HG02884 (cell line): ENCODE measurements at regions not wholly inside any gene's neighbourhood (a gene's known extent, or its start where the extent isn't known, plus 50 kb on each side); places are given as distances from the start of the nearest gene placed in this dataset.
"Not testable (repeated sequence)": the region's sequence is repeated elsewhere in the genome, so short reads cannot be mapped to it uniquely, and the experiment has no call there.

Source experiments
- ATAC-seq: cut with Tn5 transposase; IDR thresholded peaks from one replicate; pipeline ENCODE4 v1.9.1; 2021; ENCODE audit warnings: mild to moderate bottlenecking, moderate library complexity; ENCODE audit not compliant: unreplicated experiment

DNA sequence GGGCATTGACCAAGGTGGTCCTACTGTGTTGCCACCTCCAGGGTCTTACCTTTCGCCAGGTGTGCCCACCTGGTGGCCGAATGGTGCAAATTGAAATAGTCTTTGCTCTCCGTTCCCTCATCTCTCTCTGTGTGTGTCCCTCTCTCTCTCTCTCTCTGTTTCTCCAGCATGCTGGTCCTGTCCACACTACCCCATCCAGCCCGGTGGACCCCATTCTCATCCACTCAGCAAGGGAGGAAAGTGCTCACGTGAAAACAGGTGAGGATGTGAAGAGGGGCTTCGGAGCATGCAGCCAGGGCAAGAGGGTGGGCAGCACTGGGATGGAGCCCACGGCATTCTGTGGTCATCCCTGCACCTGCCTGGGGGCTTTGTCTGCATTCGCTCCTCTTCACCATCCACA lies 150.1 kb downstream of the CRLF2 start:
- no peak for ATAC-seq

DNA sequence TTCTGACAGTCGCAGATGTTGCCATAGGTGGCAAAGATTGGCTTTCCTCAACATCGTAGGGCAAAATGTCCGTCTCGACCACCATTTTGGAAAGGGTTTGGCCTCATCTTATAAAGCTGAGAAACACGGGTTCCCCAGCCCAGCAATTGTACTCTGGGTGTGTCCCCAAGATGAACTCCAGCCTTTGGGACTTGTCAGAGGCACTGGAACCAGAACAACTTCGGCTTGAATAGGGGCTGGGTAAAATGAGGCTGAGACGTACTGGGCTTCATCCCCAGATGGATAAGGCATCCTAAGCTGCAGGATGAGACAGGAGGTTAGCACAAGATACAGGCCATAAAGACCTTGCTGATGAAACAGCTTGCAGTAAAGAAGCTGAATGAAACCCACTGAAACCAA lies 151.9 kb downstream of the CRLF2 start:
- no peak for ATAC-seq

DNA sequence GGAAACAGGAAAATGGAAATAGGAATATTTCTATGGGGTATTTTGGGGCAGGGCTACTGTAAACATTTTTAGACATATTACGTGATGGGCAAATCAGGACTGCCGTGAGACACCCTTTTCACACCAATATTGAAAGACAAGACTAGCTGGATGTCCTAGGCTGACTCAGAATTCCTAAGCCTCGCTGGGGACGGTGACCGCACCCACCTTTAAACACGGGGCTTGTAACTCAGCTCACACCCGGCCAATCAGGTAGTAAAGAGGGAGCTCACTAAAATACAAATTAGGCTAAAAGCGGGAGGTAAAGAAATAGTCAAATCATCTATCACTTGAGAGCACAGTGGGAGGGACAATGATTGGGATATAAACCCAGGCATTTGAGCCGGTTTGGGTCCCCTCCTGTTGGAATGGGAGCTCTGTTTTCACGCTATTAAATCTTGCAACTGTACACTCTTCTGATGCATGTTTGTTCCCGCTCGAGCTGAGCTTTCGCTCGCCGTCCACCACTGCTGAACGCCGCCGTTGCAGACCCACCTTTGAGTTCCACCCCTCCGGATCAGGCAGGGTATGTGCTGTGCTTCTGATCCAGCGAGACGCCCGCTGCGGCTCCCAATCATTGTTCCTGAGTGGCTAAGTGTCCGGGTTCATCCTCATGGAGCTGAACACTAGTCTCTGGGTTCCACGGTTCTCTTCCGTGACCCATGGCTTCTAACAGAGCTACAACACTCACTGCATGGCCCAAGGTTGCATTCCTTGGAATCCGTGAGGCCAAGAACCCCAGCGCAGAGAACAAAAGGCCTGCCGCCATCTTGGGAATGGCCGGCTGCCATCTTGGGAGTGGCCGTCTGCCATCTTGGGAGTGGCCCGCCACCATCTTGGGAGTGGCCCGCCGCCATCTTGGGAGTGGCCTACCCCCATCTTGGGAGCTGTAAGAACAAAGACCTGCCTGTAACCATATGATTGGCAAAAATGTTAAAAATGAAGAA lies 152.6 kb downstream of the CRLF2 start:
- ATAC-seq: no peak

DNA sequence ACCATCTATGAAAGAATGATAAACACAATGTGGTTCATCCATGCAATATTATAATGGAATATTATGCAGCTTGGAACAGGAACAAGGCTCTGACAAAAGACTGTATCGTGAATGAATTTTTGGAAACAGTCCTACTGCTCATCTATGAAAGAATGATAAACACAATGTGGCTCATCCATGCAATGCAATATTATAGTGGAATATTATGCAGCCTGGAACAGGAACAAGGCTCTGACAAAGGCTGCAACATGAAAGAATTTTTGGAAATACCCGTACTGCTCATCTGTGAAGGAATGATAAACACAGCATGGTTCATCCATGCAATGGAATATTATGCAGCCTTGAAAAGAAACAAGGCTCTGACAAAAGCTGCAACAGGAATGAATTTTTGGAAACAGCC lies 158.8 kb downstream of the CRLF2 start:
- ATAC-seq: not testable (repeated sequence)

DNA sequence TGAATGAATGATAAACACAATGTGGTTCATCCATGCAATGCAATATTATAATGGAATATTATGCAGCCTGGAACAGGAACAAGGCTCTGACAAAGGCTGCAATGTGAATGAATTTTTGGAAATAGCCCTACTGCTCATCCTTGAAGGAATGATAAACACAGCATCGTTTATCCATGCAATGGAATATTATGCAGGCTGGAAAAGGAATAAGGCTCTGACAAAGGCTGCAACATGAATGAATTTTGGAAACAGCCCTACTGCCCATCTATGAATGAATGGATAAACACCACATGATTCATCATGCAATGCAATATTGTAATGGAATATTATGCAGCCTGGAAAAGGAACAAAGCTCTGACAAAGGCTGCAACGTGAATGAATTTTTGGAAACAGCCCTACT lies 159.4 kb downstream of the CRLF2 start:
- ATAC-seq: no peak

DNA sequence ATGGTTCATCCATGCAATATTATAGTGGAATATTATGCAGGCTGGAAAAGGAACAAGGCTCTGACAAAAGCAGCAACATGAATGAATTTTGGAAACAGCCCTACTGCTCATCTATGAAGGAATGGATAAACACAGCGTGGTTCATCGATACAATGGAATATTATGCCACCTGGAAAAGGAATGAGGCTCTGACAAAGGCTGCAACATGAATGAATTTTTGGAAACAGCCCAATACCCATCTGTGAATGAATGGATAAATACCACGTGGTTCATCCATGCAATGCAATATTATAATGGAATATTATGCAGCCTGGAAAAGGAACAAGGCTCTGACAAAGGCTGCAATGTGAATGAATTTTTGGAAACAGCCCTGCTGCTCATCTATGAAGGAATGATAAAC lies 160.4 kb downstream of the CRLF2 start:
- ATAC-seq: no peak

DNA sequence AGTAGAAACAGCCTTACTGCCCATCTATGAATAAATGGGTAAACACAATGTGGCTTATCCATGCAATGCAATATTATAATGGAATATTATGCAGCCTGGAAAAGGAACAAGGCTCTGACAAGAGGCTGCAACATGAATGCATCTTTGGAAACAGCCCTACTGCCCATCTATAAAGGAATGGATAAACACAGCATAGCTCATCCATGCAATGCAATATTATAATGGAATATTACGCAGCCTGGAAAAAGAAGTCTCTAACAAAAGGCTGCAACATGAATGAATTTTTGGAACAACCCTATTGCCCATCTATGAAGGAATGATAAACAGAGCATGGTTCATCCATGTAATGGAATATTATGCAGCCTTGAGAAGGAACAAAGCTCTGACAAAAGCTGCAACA lies 161.0 kb downstream of the CRLF2 start:
- no peak for ATAC-seq

DNA sequence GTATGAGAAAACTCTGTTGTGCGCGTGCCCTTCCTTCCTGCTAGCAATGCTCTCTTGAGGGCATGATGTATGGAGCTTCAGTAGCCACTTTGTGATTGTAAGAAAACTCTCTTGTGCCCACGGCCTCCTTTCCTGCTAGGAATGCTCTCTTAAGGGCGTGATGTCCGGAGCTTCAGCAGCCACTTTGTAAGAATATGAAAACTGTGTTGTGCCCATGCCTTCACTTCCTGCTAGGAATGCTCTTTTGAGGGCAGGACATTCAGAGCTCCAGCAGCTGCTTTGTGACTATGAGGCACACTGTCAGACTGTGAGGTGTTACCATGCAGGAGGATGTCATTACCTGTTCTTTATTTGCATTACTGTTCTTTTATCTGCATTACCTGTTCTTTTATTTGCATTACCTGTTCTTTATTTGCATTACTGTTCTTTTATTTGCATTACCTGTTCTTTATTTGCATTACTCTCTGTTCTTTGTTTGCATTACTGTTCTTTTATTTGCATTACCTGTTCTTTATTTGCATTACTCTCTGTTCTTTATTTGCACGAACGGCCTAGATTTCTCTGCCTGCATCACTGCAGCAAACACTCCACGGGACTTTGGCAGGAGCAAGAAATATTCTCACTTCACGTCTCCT lies 166.7 kb downstream of the CRLF2 start:
- ATAC-seq: no peak

DNA sequence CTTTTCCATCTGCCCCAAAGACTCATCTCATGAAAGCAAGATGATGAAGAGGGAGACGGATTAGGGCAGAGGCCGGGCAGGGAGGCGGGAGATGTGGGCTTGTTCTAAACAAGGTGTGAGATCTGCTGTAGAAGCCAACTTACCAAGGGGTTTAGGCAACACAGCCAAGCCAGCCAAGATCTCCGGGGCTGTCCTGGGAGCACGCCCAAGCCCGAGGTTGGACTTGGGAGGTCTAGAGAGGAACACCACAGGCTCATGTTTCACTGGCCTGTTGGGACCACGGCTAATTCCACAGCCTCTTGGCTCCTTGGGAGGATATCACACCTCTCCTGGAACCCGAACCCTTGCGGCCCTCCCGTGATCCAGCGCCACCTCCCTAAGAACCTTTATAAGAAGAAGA lies 171.4 kb downstream of the CRLF2 start:
- ATAC-seq: no peak

DNA sequence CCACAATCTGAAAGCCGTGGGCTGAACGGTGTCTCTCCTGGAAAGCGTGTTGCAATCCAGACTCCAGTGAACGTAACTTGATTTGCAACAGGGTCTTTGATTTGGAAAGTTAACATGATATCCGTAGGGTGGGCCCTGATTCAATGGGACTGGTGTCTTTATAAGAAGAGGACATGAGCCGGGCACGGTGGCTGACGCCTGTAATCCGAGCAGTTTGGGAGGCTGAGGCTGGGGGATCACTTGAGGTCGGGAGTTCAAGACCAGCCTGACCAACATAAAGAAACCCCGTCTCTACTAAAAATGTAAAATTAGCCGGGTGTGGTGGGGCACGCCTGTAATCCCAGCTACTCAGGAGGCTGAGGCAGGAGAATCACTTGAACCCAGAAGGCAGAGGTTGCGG lies 176.5 kb downstream of the CRLF2 start:
- ATAC-seq: not testable (repeated sequence)

DNA sequence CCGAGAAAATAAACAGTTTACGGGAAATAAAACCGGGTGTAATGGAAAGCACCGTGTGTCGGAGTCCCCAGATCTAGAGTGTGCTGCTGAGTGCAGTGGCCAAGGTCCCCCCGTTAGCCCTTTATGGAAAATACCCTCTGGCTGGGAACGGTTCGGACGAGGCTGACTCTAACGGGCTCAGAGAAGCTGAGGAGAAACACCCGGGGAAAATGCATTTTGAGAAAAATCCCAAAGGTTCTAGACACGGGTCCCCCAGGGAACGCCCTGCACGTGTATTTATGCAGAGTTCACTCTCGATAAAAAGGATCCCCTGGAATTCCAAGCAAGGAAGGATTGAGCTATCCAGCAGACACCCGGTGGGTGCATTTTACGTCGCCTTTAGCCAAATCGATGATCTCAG lies 177.2 kb downstream of the CRLF2 start:
- ATAC-seq: no peak

DNA sequence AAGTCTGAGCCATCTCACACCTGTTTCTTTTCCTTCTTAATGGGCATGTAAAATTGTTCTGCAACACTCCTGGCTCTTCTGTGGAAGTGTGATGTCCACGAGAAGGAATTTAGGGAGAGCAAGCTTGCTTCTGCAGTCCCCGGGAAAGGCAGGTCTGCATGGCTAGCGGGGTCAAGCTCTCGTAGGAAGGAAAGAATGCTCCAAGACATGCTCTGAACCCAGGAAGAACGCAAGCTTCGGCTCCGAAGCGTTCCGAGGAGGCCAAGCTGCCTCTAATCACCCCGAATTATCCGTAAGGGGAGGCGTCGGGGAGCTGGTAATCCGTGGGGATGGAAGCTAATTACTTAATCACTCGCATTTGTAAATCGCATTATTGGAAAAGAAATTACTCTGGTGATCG lies 177.7 kb downstream of the CRLF2 start:
- ATAC-seq: no peak

DNA sequence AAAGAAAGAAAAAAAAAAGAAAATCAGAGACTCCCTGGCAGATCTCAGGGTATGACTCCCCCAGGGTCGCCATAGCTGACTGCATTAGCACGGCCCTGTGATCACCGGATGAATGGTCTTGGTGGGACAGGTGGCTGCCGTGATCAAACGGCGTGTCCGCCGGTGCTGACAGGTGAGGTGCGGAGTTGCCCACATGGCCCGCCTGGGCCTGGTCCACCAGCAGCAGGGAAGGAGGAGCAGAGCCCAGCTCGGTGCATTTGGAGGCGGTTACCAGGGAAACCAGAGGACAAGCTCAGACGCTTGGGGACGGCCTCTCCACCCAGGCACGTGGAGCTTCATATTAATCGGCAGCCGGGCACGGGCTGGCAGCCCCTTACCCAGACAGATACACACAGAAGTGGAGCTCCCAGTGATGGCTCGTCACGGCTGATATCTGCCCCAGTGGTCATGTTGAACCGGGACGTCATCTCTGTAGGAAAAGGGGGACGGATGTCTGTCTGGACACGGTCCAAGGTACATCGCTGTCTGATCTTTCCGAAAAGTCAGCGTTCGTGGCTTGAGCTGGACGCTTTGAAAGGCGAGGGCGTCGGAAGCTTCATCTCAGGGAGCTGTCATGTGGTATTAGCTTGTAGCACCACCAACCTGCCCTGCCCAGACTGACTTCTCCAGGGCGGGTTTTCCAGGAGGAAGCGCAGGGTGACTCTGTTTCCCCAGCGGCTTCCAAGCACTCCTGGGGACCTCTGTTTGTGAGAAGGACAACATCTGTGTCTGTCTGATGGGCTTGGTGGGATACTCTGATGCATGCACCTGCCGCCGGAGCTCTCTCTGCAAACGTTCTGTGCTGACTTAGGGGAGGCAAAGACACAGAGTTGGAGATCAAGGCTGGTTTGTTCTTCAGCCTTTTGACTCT lies 180.7 kb downstream of the CRLF2 start:
- ATAC-seq: no peak

DNA sequence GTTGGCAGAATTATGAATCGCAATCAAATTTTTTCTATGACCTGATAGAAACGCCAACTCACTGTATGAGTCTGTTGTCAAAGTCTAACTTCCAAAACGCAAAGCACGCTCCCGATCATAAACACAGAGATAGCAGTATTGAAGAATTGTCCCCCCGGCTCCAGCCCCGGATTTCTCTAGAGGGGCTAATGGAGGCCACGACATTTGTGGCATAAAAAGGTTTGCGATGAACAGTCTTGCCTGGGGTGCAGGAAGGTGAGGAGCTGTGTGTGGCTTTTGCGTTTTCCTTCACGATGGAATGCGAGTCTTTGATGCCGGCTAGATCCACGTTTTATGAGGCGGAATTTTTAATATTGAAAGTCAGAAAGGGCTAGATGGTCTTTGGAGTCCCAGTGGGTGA lies 183.0 kb downstream of the CRLF2 start:
- no peak for ATAC-seq

DNA sequence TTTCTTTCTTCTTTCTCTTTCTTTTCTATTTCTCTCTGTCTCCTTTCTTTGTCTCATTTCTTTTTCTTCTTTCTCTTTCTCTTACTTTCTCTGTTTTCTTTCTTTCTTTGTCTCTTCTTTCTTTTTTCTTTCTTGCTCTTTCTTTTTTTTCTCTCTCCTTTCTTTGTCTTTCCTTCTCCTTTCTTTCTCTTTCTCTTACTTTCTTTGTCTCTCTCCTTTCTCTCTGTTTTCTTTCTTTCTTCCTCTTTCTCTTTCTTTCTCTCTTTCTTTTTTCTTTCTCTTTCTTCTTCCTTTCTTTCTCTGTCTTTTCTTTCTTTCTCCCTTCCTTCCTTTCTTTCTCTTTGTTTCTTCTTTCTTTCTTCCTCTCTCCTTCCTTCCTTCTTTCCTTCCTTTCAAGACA lies 184.8 kb downstream of the CRLF2 start:
- no peak for ATAC-seq

DNA sequence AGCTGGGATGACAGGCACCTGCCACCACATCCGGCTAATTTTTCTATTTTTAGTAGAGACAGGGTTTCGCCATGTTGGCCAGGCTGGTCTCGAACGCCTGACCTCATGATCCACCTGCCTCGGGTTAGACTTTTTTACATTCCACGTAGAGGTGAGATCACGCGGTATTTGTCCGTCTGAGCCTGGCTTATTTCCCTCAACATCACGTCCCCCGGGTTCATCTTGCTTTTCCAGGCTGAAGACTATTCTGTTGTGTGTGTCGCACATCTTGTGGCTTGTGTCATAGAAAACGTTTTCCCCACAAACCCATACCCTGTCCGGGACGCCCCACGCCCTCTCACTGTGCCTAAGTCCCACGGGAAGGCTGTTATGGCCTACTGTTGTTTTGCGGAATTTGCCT lies 185.3 kb downstream of the CRLF2 start:
- ATAC-seq: no peak

DNA sequence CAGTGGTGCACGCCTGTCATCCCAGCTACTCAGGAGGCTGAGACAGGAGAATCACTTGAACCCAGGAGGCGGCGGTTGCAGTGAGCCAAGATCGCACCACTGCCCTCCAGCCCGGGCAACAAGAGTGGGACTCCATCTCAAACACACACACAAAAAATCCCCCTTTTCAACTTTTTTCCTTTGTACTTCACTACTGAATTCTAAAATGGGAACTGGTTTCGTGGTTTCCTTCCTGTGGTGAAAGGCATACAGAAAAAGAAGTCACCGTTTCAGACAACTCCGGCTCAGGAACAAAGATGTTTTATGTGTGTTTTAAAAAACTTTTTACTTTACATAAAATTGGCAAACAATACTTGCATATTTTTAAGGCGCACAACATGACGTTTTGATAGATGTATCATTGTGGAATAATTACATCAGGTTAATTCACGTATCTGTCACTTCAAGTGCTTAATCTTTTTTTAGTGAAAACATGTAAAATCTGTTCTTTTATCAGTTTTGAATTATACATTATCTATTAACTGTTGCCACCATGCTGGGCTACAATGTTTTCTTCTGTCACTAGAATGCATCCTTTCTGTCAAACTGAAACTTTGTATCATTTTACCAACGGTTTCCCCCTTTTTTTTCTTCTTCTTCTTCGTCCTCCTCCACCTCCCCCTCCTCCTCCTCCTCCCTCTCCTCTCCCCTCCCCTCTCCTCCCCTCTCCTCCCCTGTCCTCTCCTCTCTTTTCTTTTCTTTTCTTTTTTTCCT lies 186.0 kb downstream of the CRLF2 start:
- peak; percentile 59 for ATAC-seq

DNA sequence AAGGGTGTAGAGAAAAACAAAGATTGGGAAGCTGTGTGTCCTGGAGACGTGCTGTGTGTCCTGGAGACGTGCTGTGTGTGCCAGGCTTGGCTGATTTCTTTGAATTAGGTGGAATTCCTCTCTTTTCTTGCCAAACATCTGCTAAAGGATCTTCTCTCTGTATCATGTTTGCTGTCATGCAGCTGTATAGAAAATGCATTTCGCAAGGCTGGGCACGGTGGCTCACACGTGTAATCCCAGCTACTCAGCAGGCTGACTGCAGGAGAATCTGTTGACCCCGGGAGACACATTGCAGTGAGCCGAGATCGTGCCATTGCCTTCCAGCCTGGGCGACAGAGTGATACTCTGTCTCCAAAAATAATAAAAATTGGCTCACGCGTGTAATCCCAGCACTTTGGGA lies 187.0 kb downstream of the CRLF2 start:
- ATAC-seq: no peak

DNA sequence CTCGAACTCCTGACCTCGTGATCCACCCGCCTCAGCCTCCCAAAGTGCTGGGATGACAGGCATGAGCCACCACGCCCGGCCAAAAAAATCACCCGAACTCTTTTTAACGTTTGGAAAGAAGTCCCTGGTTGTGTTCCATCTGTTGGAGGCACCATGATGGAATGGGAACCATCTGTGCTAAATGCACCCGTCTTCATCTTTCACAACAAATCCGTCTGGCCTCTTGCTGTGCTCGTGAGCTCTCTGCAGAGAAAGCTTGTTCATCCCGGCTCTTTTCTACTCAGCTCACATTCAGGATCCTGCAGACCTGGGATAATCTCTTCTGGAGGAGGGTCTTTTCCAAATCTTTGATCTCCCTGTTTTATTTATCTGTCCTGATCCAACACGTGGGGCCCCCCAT lies 188.8 kb downstream of the CRLF2 start:
- ATAC-seq: no peak

DNA sequence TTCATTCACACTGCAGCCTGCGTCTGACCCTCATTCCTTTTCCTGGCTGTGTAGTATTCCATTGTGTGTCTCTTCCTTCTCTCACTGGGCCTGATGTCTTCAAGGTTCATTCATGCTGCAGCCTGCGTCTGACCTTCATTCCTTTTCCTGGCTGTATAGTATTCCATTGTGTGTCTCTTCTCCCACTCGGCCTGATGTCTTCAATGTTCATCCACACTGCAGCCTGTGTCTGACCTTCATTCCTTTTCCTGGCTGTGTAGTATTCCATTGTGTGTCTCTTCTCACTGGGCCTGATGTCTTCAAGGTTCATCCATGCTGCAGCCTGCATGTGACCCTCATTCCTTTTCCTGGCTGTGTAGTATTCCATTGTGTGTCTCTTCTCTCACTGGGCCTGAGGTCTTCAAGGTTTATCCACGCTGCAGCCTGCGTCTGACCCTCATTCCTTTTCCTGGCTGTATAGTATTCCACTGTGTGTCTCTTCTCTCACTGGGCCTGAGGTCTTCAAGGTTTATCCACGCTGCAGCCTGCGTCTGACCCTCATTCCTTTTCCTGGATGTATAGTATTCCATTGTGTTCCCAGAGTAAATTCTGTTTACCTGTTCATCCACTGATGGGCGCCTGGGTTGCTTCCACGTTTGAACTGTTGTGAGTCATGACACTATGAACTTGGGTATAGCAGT lies 191.0 kb downstream of the CRLF2 start:
- not testable (repeated sequence) for ATAC-seq
